Psoas muscle (tissue), 7 donors: ENCODE measurements at regions not wholly inside any gene's neighbourhood (a gene's known extent, or its start where the extent isn't known, plus 50 kb on each side); places are given as distances from the start of the nearest gene placed in this dataset.

Experiments
- ATAC-seq, 4 donors: fragments of 200-7000 bp; cut with Tn5 transposase; one replicate each; pipeline ENCODE4 v1.9.1; 2020; ENCODE audit warnings: moderate library complexity in 3 of 4, mild to moderate bottlenecking in 2 of 4
- DNase-seq, 2 donors: peaks; one replicate each; pipeline ENCODE4 v3.0.0-alpha.2; 2020
- H3K27ac ChIP-seq: fragments of 200-600 bp; one replicate; pipeline ENCODE4 v1.8.0; 2022
- H3K27me3 ChIP-seq, 3 donors: fragments of 200-600 bp in 1 of 3; one replicate each; pipeline versions ENCODE4 v1.6.1 to v1.8.0; 2013 to 2022; ENCODE audit warnings: low read length in 2 of 3, mild to moderate bottlenecking in 2 of 3, moderate library complexity in 1 of 3; ENCODE audit not compliant: insufficient read depth in 3 of 3
- H3K36me3 ChIP-seq, 2 donors: fragments of 200-600 bp in 1 of 2; one replicate each; pipeline versions ENCODE4 v1.6.1 to v1.8.0; 2013 to 2022; ENCODE audit warnings: low read depth in 1 of 2, mild to moderate bottlenecking in 1 of 2, moderate library complexity in 1 of 2; ENCODE audit not compliant: insufficient read depth in 1 of 2
- H3K4me1 ChIP-seq: fragments of 200-600 bp; one replicate; pipeline ENCODE4 v1.8.0; 2022
- H3K4me3 ChIP-seq: fragments of 200-600 bp; one replicate; pipeline ENCODE4 v1.8.0; 2022; ENCODE audit warnings: mild to moderate bottlenecking
- H3K9me3 ChIP-seq: fragments of 200-600 bp; one replicate; pipeline ENCODE4 v1.8.0; 2022
- WGBS, 3 donors: extraction: QIAGEN DNeasy Blood & Tissue Kit; methylation state at CpG; one replicate each; pipeline versions ENCODE4 v1.1.6 to v1.1.7; 2013; 5-methylcytosine and 5-hydroxymethylcytosine counted together
- intact Hi-C, 2 donors: fragments of 100-400 bp; cut with DNase I; formaldehyde crosslinking; loops; one replicate each; pipeline versions ENCODE4 v1.11.0 to v1.14.2; 2022
- TF ChIP-seq, protein P1 (sequence below): fragments of 200-600 bp; IDR thresholded peaks from one replicate; pipeline ENCODE4 v1.8.0; 2022; ENCODE audit warnings: antibody characterized with exemption
- donor health status: healthy with polysubstance abuse.
- donor health status: DM: no; HTN: no; CAD: no; lungs with moderate emphysema.
- donor health status: Bipolar disorder and iron deficiency.
- donor health status: healthy.
- donor health status: DM: yes; HTN: yes; CAD: no.
- donor health status: DM: no; HTN: no; CAD: no.
- donor health status: DM: yes; HTN: yes; CAD: no.

- TF ChIP-seq, protein P1, sequence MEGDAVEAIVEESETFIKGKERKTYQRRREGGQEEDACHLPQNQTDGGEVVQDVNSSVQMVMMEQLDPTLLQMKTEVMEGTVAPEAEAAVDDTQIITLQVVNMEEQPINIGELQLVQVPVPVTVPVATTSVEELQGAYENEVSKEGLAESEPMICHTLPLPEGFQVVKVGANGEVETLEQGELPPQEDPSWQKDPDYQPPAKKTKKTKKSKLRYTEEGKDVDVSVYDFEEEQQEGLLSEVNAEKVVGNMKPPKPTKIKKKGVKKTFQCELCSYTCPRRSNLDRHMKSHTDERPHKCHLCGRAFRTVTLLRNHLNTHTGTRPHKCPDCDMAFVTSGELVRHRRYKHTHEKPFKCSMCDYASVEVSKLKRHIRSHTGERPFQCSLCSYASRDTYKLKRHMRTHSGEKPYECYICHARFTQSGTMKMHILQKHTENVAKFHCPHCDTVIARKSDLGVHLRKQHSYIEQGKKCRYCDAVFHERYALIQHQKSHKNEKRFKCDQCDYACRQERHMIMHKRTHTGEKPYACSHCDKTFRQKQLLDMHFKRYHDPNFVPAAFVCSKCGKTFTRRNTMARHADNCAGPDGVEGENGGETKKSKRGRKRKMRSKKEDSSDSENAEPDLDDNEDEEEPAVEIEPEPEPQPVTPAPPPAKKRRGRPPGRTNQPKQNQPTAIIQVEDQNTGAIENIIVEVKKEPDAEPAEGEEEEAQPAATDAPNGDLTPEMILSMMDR, result no peak
- Histone ChIP-seq H3K27me3 (no peaks in the 10 kb centered on the region), H3K4me1 (no peaks in the 10 kb centered on the region), H3K4me3 (no peak overlapping the region), H3K9me3 (no peaks in the 10 kb centered on the region), H3K27ac (no peak overlapping the region), H3K36me3 (no peaks in the 10 kb centered on the region)
- WGBS, 3 donors, result 77 to 86% (median 82%) methylated on average over 10 of the region's 10 CpGs
- intact Hi-C loops, result no loop called here
- DNase-seq (no peak), ATAC-seq (no peak)
Observed at GRCh38 chr4:186348433-186348832, 82.4 kb downstream of the F11 start.

GRCh38 chr4:186347743-186348142, 81.8 kb downstream of the F11 start:
- Histone ChIP-seq H3K4me3 (no peak overlapping the region), H3K36me3 (no peaks in the 10 kb centered on the region), H3K4me1 (no peaks in the 10 kb centered on the region), H3K27me3 (no peaks in the 10 kb centered on the region), H3K9me3 (no peaks in the 10 kb centered on the region), H3K27ac (no peak overlapping the region)
- no peak for DNase-seq
- ATAC-seq, result no peak
- intact Hi-C loops, result no loop called here
- TF ChIP-seq, protein P1, result no peak
- 51 to 66% (median 61%) methylated on average over 12 of the region's 12 CpGs for WGBS, 3 donors

- Histone ChIP-seq H3K36me3 (no peaks in the 10 kb centered on the region), H3K9me3 (no peaks in the 10 kb centered on the region), H3K4me3 (no peak overlapping the region), H3K27me3 (no peaks in the 10 kb centered on the region), H3K27ac (no peak overlapping the region), H3K4me1 (no peaks in the 10 kb centered on the region)
- DNase-seq, result no peak
- TF ChIP-seq, protein P1, result no peak
- 33 to 41% (median 39%) methylated on average over 3 of the region's 3 CpGs for WGBS, 3 donors
- intact Hi-C loops, result no loop called here
- no peak for ATAC-seq
Observed at GRCh38 chr4:186345184-186345583, 79.2 kb downstream of the F11 start.

DNA sequence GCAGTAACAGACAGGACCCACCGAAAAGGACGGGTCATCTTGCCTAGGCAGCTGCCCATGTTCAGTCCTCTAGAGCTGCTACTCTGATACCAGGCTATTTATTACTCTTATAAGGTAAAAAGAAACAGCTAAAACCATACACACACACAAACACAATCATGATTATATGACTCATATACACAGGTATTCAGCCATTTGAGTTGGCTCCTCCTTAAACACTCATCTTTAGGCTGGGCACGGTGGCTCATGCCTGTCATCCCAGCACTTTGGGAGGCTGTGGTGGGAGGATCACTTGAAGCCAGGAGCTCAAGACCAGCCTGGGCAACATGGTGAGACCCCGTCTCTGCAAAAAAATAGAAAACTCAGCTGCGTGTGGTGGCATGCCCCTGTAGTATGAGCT, 76.6 kb downstream of the F11 start:
- TF ChIP-seq, protein P1, result no peak

DNA sequence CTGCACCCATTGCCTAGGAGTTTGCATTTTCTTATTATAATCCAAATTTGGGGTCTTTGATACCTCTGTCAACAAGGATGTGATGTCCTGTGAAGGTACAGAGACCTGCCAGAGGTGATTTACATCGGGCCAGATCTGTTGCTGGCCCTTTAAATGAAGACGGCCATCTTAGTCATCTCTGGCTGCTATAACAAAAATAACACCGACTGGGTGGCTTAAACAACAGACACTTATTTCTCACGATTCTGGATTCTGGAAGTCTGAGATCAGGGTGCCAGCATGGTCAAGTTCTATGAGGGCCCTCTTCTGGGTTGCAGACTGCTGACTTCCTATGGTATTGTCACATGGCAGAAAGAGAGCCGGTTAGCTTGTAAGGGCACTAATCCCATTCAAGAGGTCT, 75.7 kb downstream of the F11 start:
- H3K36me3 ChIP-seq, result no peaks in the 10 kb centered on the region
- no peak overlapping the region for H3K4me3 ChIP-seq
- no peak overlapping the region for H3K27ac ChIP-seq
- ATAC-seq (no peak), DNase-seq (no peak)
- intact Hi-C loops, result no loop called here
- H3K9me3 ChIP-seq, result no peaks in the 10 kb centered on the region
- H3K4me1 ChIP-seq, result no peaks in the 10 kb centered on the region
- WGBS, 3 donors, result 86% methylated on average over 5 of the region's 5 CpGs
- H3K27me3 ChIP-seq, result no peaks in the 10 kb centered on the region
- TF ChIP-seq, protein P1, result no peak

More for the DNA sequence above, 76.6 kb downstream of the F11 start:
- 85 to 91% (median 88%) methylated on average over 5 of the region's 5 CpGs for WGBS, 3 donors
- Histone ChIP-seq H3K36me3 (no peaks in the 10 kb centered on the region), H3K27ac (no peak overlapping the region), H3K27me3 (no peaks in the 10 kb centered on the region), H3K9me3 (no peaks in the 10 kb centered on the region), H3K4me3 (no peak overlapping the region), H3K4me1 (no peaks in the 10 kb centered on the region)
- intact Hi-C loops, result no loop called here
- DNase-seq (no peak), ATAC-seq (no peak)
